SK-N-MC (cell line): ENCODE measurements at regions not wholly inside any gene's neighbourhood (a gene's known extent, or its start where the extent isn't known, plus 50 kb on each side); places are given as distances from the start of the nearest gene placed in this dataset.

Experiments
- EZH2 ChIP-seq: fragments of 200-600 bp; sonication (generic); IDR thresholded peaks from one replicate; pipeline ENCODE4 v1.6.1; 2017; ENCODE audit warnings: antibody characterized with exemption
- POLR2AphosphoS5 ChIP-seq: IDR thresholded peaks from 2 replicates; pipeline ENCODE4 v1.6.1; 2012; ENCODE audit warnings: mild to moderate bottlenecking, low read depth, low read length, borderline replicate concordance

DNA sequence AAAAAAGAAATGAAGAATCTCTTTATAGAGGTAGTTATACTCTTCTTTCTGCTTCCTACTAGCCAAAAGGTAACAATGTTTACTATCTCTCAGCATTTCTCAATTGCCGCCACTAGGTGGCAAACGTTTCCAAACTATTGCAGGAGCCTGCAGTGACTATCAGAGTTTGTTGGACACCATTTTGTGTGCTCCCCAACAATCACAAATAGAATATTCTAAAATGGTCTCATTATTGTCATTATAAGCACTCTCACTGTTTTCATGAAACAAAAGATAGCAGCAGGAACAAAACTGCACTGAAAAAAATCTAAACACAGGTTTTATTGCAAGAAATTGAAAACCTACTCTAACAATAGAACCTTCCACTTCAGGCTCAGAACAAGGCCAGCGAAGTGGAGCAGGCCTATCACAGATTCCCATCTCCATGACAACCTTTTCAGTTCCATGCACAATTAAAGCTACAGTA, 83.9 kb upstream of the PLPPR4 start:
- TF ChIP-seq POLR2AphosphoS5 (no peak), EZH2 (no peak)
